ENCODE measurements at regions not wholly inside any gene's neighbourhood (a gene's known extent, or its start where the extent isn't known, plus 50 kb on each side); places are given as distances from the start of the nearest gene placed in this dataset.
A peak's percentile ranks its signal among the peaks of the same experiment; 100 is the strongest.
"Not testable (repeated sequence)": the region's sequence is repeated elsewhere in the genome, so short reads cannot be mapped to it uniquely, and the experiment has no call there.

GRCh38 chr5:34192923-34193262 is 149.9 kb upstream of the C1QTNF3 start:
- H3K36me3 ChIP-seq (ENCODE audit: low read depth); ATAC-seq; H3K4me3 ChIP-seq; intact Hi-C loops (cut with DNase I, micrococcal nuclease); H3K4me1 ChIP-seq (ENCODE audit: low read depth); H3K9me3 ChIP-seq: not testable (repeated sequence)
- peak; percentile 10 to 60 (median 36) for DNase-seq

GRCh38 chr5:34193297-34193696 is 150.3 kb upstream of the C1QTNF3 start:
- DNase-seq, result peak in 2 of 3 donors; percentile 25 to 66
- H3K4me3 ChIP-seq; H3K9me3 ChIP-seq; H3K4me1 ChIP-seq (ENCODE audit: low read depth); ATAC-seq; intact Hi-C loops (cut with DNase I, micrococcal nuclease); H3K36me3 ChIP-seq (ENCODE audit: low read depth): not testable (repeated sequence)

GRCh38 chr5:34193804-34194203 is 150.8 kb upstream of the C1QTNF3 start:
- H3K36me3 ChIP-seq (ENCODE audit: low read depth); H3K4me1 ChIP-seq (ENCODE audit: low read depth); ATAC-seq; H3K9me3 ChIP-seq; H3K4me3 ChIP-seq; intact Hi-C loops (cut with DNase I, micrococcal nuclease): not testable (repeated sequence)
- peak in 1 of 3 donors; percentile 5 for DNase-seq

- H3K4me3 ChIP-seq; H3K4me1 ChIP-seq (ENCODE audit: low read depth); DNase-seq; H3K9me3 ChIP-seq; H3K36me3 ChIP-seq (ENCODE audit: low read depth); ATAC-seq; intact Hi-C loops (cut with DNase I, micrococcal nuclease): not testable (repeated sequence)
Observed at GRCh38 chr5:34196091-34196490, 153.1 kb upstream of the C1QTNF3 start.

- H3K9me3 ChIP-seq; H3K4me1 ChIP-seq (ENCODE audit: low read depth); ATAC-seq; DNase-seq; intact Hi-C loops (cut with DNase I, micrococcal nuclease); H3K4me3 ChIP-seq; H3K36me3 ChIP-seq (ENCODE audit: low read depth): not testable (repeated sequence)
Observed at GRCh38 chr5:34205347-34205746, 162.3 kb upstream of the C1QTNF3 start.

GRCh38 chr5:34217386-34217785 is 174.4 kb upstream of the C1QTNF3 start:
- H3K4me3 ChIP-seq; intact Hi-C loops (cut with DNase I, micrococcal nuclease); H3K4me1 ChIP-seq (ENCODE audit: low read depth); ATAC-seq; H3K9me3 ChIP-seq; DNase-seq; H3K36me3 ChIP-seq (ENCODE audit: low read depth): not testable (repeated sequence)

- intact Hi-C loops (cut with DNase I, micrococcal nuclease); H3K4me1 ChIP-seq (ENCODE audit: low read depth); H3K36me3 ChIP-seq (ENCODE audit: low read depth); ATAC-seq; DNase-seq; H3K9me3 ChIP-seq; H3K4me3 ChIP-seq: not testable (repeated sequence)
Observed at GRCh38 chr5:34221329-34222073, 178.5 kb upstream of the C1QTNF3 start.

- H3K4me3 ChIP-seq; H3K4me1 ChIP-seq (ENCODE audit: low read depth); intact Hi-C loops (cut with DNase I, micrococcal nuclease); DNase-seq; H3K9me3 ChIP-seq; H3K36me3 ChIP-seq (ENCODE audit: low read depth); ATAC-seq: not testable (repeated sequence)
Observed at GRCh38 chr5:34223158-34223557, 180.1 kb upstream of the C1QTNF3 start.

GRCh38 chr5:34230402-34230801 is 187.4 kb upstream of the C1QTNF3 start:
- intact Hi-C loops (cut with DNase I, micrococcal nuclease), result not testable (repeated sequence)

GRCh38 chr5:34243802-34244201 is 200.8 kb upstream of the C1QTNF3 start:
- ATAC-seq; H3K4me3 ChIP-seq; DNase-seq; H3K9me3 ChIP-seq; H3K4me1 ChIP-seq (ENCODE audit: low read depth); H3K36me3 ChIP-seq (ENCODE audit: low read depth); intact Hi-C loops (cut with DNase I, micrococcal nuclease): not testable (repeated sequence)

More at GRCh38 chr5:34230402-34230801, 187.4 kb upstream of the C1QTNF3 start:
- not testable (repeated sequence) for H3K36me3 ChIP-seq (ENCODE audit: low read depth); DNase-seq; H3K4me3 ChIP-seq; H3K4me1 ChIP-seq (ENCODE audit: low read depth); ATAC-seq; H3K9me3 ChIP-seq

- peak; percentile 71 to 88 (median 87) for DNase-seq
- H3K4me3 ChIP-seq, result peak overlapping the region; percentile 34
- ATAC-seq, result peak; percentile 91
- H3K36me3 ChIP-seq (ENCODE audit: low read depth); H3K4me1 ChIP-seq (ENCODE audit: low read depth); intact Hi-C loops (cut with DNase I, micrococcal nuclease); H3K9me3 ChIP-seq: not testable (repeated sequence)
Observed at GRCh38 chr5:34244281-34245031, 201.4 kb upstream of the C1QTNF3 start.

GRCh38 chr5:34245032-34245394 is 202.0 kb upstream of the C1QTNF3 start:
- H3K36me3 ChIP-seq (ENCODE audit: low read depth); H3K4me1 ChIP-seq (ENCODE audit: low read depth); intact Hi-C loops (cut with DNase I, micrococcal nuclease); H3K9me3 ChIP-seq: not testable (repeated sequence)
- peak; percentile 99 for ATAC-seq
- H3K4me3 ChIP-seq, result peak overlapping the region; percentile 34
- peak in 1 of 3 donors; percentile 27 for DNase-seq

- H3K36me3 ChIP-seq (ENCODE audit: low read depth); H3K9me3 ChIP-seq; intact Hi-C loops (cut with DNase I, micrococcal nuclease); ATAC-seq; H3K4me1 ChIP-seq (ENCODE audit: low read depth); H3K4me3 ChIP-seq: not testable (repeated sequence)
- peak in 2 of 3 donors; percentile 7 to 14 for DNase-seq
Observed at GRCh38 chr5:34245813-34246212, 202.8 kb upstream of the C1QTNF3 start.

- DNase-seq; ATAC-seq; H3K4me1 ChIP-seq (ENCODE audit: low read depth); intact Hi-C loops (cut with DNase I, micrococcal nuclease); H3K36me3 ChIP-seq (ENCODE audit: low read depth); H3K4me3 ChIP-seq; H3K9me3 ChIP-seq: not testable (repeated sequence)
Observed at GRCh38 chr5:34258598-34258997, 215.6 kb upstream of the C1QTNF3 start.

Data from mucosa of descending colon (tissue), 3 donors.